ENCODE measurements at regions not wholly inside any gene's neighbourhood (a gene's known extent, or its start where the extent isn't known, plus 50 kb on each side); places are given as distances from the start of the nearest gene placed in this dataset.

GRCh38 chr6:24032896-24033688 lies 92.9 kb upstream of the NRSN1 start:
- TF ChIP-seq, protein P1, sequence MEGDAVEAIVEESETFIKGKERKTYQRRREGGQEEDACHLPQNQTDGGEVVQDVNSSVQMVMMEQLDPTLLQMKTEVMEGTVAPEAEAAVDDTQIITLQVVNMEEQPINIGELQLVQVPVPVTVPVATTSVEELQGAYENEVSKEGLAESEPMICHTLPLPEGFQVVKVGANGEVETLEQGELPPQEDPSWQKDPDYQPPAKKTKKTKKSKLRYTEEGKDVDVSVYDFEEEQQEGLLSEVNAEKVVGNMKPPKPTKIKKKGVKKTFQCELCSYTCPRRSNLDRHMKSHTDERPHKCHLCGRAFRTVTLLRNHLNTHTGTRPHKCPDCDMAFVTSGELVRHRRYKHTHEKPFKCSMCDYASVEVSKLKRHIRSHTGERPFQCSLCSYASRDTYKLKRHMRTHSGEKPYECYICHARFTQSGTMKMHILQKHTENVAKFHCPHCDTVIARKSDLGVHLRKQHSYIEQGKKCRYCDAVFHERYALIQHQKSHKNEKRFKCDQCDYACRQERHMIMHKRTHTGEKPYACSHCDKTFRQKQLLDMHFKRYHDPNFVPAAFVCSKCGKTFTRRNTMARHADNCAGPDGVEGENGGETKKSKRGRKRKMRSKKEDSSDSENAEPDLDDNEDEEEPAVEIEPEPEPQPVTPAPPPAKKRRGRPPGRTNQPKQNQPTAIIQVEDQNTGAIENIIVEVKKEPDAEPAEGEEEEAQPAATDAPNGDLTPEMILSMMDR (IDR thresholded peaks at IDR 0.05) = no peak
- TF ChIP-seq EZH2 (IDR thresholded peaks at IDR 0.05) (no peak), EZH2phosphoT487 (IDR thresholded peaks at IDR 0.05) (no peak)

Data from neural progenitor cell (in vitro differentiated cells).